RCC 7860 (cell line): ENCODE measurements at regions not wholly inside any gene's neighbourhood (a gene's known extent, or its start where the extent isn't known, plus 50 kb on each side); places are given as distances from the start of the nearest gene placed in this dataset.
"Not testable (repeated sequence)": the region's sequence is repeated elsewhere in the genome, so short reads cannot be mapped to it uniquely, and the experiment has no call there.

Experiments used
- DNase-seq: peaks from one replicate; pipeline ENCODE4 v3.0.0-alpha.2; 2015; ENCODE audit warnings: low spot score
- FAIRE-seq: peaks from 2 replicates; lab custom pipeline; 2012; peaks lifted over from hg19 to GRCh38; lab: Jason Lieb, UNC

- FAIRE-seq (no peak), DNase-seq (no peak)
Measured at GRCh38 chr18:55996717-55997116, 408.7 kb upstream of the TCF4 start.

- no peak for DNase-seq
- FAIRE-seq = no peak
Measured at GRCh38 chr18:55990186-55990585, 402.2 kb upstream of the TCF4 start.

GRCh38 chr18:55988537-55988936 lies 400.5 kb upstream of the TCF4 start:
- DNase-seq (no peak), FAIRE-seq (no peak)

GRCh38 chr18:55983433-55983832 lies 395.4 kb upstream of the TCF4 start:
- no peak for FAIRE-seq
- DNase-seq = no peak

- DNase-seq (no peak), FAIRE-seq (no peak)
Measured at GRCh38 chr18:55982992-55983391, 395.0 kb upstream of the TCF4 start.

- FAIRE-seq = no peak
Measured at GRCh38 chr18:55981712-55982475, 393.9 kb upstream of the TCF4 start.

GRCh38 chr18:55974521-55974920 lies 386.5 kb upstream of the TCF4 start:
- DNase-seq = no peak
- FAIRE-seq = no peak

More at GRCh38 chr18:55981712-55982475, 393.9 kb upstream of the TCF4 start:
- DNase-seq = no peak

GRCh38 chr18:55968550-55968949 lies 380.6 kb upstream of the TCF4 start:
- FAIRE-seq = no peak
- DNase-seq = no peak

- no peak for FAIRE-seq
Measured at GRCh38 chr18:55967019-55967418, 379.0 kb upstream of the TCF4 start.

GRCh38 chr18:55964171-55964570 lies 376.2 kb upstream of the TCF4 start:
- DNase-seq = no peak
- FAIRE-seq = no peak

More at GRCh38 chr18:55967019-55967418, 379.0 kb upstream of the TCF4 start:
- DNase-seq = no peak

GRCh38 chr18:55953326-55953725 lies 365.3 kb upstream of the TCF4 start:
- no peak for FAIRE-seq
- no peak for DNase-seq

GRCh38 chr18:55951738-55952137 lies 363.7 kb upstream of the TCF4 start:
- not testable (repeated sequence) for FAIRE-seq, DNase-seq

- DNase-seq = no peak
- no peak for FAIRE-seq
Measured at GRCh38 chr18:55950379-55951166, 362.6 kb upstream of the TCF4 start.

GRCh38 chr18:55934821-55935220 lies 346.8 kb upstream of the TCF4 start:
- DNase-seq (no peak), FAIRE-seq (no peak)

- FAIRE-seq (no peak), DNase-seq (no peak)
Measured at GRCh38 chr18:55932675-55933074, 344.7 kb upstream of the TCF4 start.

GRCh38 chr18:55927831-55928230 lies 339.8 kb upstream of the TCF4 start:
- FAIRE-seq (no peak), DNase-seq (no peak)

- no peak for DNase-seq
- no peak for FAIRE-seq
Measured at GRCh38 chr18:55925772-55926171, 337.8 kb upstream of the TCF4 start.

- DNase-seq = no peak
- FAIRE-seq = no peak
Measured at GRCh38 chr18:55920063-55920462, 332.1 kb upstream of the TCF4 start.

GRCh38 chr18:55918444-55918843 lies 330.5 kb upstream of the TCF4 start:
- DNase-seq (no peak), FAIRE-seq (no peak)

- no peak for FAIRE-seq
Measured at GRCh38 chr18:55912919-55913318, 324.9 kb upstream of the TCF4 start.

GRCh38 chr18:55912071-55912470 lies 324.1 kb upstream of the TCF4 start:
- no peak for FAIRE-seq
- no peak for DNase-seq

More at GRCh38 chr18:55912919-55913318, 324.9 kb upstream of the TCF4 start:
- DNase-seq = no peak

- FAIRE-seq (no peak), DNase-seq (no peak)
Measured at GRCh38 chr18:55910296-55910695, 322.3 kb upstream of the TCF4 start.
